H1 (cell line): ENCODE measurements at regions not wholly inside any gene's neighbourhood (a gene's known extent, or its start where the extent isn't known, plus 50 kb on each side); places are given as distances from the start of the nearest gene placed in this dataset.

Experiments
- CTCF ChIA-PET: fragments of 300-600 bp; sonication (Branson Sonifier 250); formaldehyde crosslinking; loops from one replicate; lab custom pipeline; 2021; ENCODE audit not compliant: partially characterized antibody; lab: Charles Lee
- POLR2A ChIA-PET: fragments of 300-600 bp; sonication (Branson Sonifier 250); formaldehyde crosslinking; loops from one replicate; lab custom pipeline; 2021; ENCODE audit warnings: inconsistent platforms; ENCODE audit not compliant: partially characterized antibody; lab: Charles Lee
- DNase-seq, 2 experiments: peaks; one replicate each; pipeline versions ENCODE4 v3.0.0 to v3.0.0-alpha.2; 2010 to 2022; ENCODE audit warnings: low spot score in 2 of 2, low read depth in 1 of 2, mixed read lengths in 1 of 2
- FAIRE-seq: peaks from 2 replicates; lab custom pipeline; 2011; peaks lifted over from hg19 to GRCh38; lab: Jason Lieb, UNC
- H2AFZ ChIP-seq: 2 replicates; pipeline ENCODE4 v1.8.1; 2012; ENCODE audit warnings: low read length, inconsistent platforms
- H2AK5ac ChIP-seq: 2 replicates; pipeline ENCODE4 v1.6.1; 2013; ENCODE audit warnings: low read depth, low read length
- H2BK120ac ChIP-seq: replicated peaks from 2 replicates; pipeline ENCODE3; 2013; ENCODE audit warnings: low read depth, low read length, inconsistent platforms
- H2BK12ac ChIP-seq: 2 replicates; pipeline ENCODE4 v1.6.1; 2013; ENCODE audit warnings: low read depth, low read length
- H2BK15ac ChIP-seq: 2 replicates; pipeline ENCODE4 v1.6.1; 2013; ENCODE audit warnings: low read length
- H2BK20ac ChIP-seq: 2 replicates; pipeline ENCODE4 v1.6.1; 2013; ENCODE audit warnings: low read length
- H2BK5ac ChIP-seq: 2 replicates; pipeline ENCODE4 v1.6.1; 2013; ENCODE audit warnings: low read depth, low read length
- H3K14ac ChIP-seq: 2 replicates; pipeline ENCODE4 v1.6.1; 2013; ENCODE audit warnings: inconsistent platforms; ENCODE audit not compliant: insufficient read length
- H3K18ac ChIP-seq: 2 replicates; pipeline ENCODE4 v1.6.1; 2013; ENCODE audit warnings: low read length; ENCODE audit errors: extremely low read depth
- H3K23ac ChIP-seq: 2 replicates; pipeline ENCODE4 v1.6.1; 2013; ENCODE audit warnings: inconsistent platforms; ENCODE audit not compliant: insufficient read length
- H3K23me2 ChIP-seq: 2 replicates; pipeline ENCODE4 v1.6.1; 2013; ENCODE audit warnings: low read depth, low read length
- H3K27ac ChIP-seq: 2 replicates; pipeline ENCODE4 v1.6.1; 2011; ENCODE audit warnings: low read depth, low read length, inconsistent platforms
- H3K27me3 ChIP-seq, 4 experiments: replicated peaks in 1 of 4; 1 replicate in 1 of 4; 2 replicates in 3 of 4; pipeline versions ENCODE4 v1.6.1 to v1.8.1; 2011 to 2013; ENCODE audit warnings: low read length in 3 of 4, mild to moderate bottlenecking in 3 of 4, inconsistent platforms in 2 of 4, mixed read lengths in 2 of 4, moderate library complexity in 1 of 4; ENCODE audit not compliant: control insufficient read depth in 3 of 4, insufficient read depth in 3 of 4; ENCODE audit errors: extremely low read depth in 1 of 4
- H3K36me3 ChIP-seq, 4 experiments: 2 replicates each; pipeline versions ENCODE4 v1.6.1 to v1.8.1; 2011 to 2013; ENCODE audit warnings: mild to moderate bottlenecking in 4 of 4, low read length in 3 of 4, moderate library complexity in 2 of 4, control low read depth in 1 of 4, inconsistent platforms in 1 of 4; ENCODE audit not compliant: insufficient read depth in 4 of 4, control insufficient read depth in 2 of 4
- H3K4ac ChIP-seq: replicated peaks from 2 replicates; pipeline ENCODE3; 2013; ENCODE audit warnings: low read length, low read depth, mixed read lengths, inconsistent platforms; ENCODE audit not compliant: insufficient read length
- H3K4me1 ChIP-seq, 4 experiments: replicated peaks in 1 of 4; 1 replicate in 1 of 4; 2 replicates in 3 of 4; pipeline versions ENCODE4 v1.6.1 to v1.8.1; 2011 to 2013; ENCODE audit warnings: low read length in 3 of 4, inconsistent platforms in 2 of 4, mixed read lengths in 1 of 4; ENCODE audit not compliant: insufficient read depth in 4 of 4, control insufficient read depth in 3 of 4
- H3K4me2 ChIP-seq, 2 experiments: 2 replicates each; pipeline versions ENCODE4 v1.6.1 to v1.8.1; 2011 to 2013; ENCODE audit warnings: low read depth in 2 of 2, low read length in 2 of 2, control low read depth in 1 of 2, inconsistent platforms in 1 of 2, mild to moderate bottlenecking in 1 of 2; ENCODE audit not compliant: insufficient read depth in 1 of 2
- H3K4me3 ChIP-seq, 4 experiments: fragments of 200-600, 300-600 bp in 1 of 4; sonication (generic), shearing (Covaris generic), sonication (Bioruptor Twin) in 1 of 4; 2 replicates each; pipeline versions ENCODE4 v1.5.1 to v1.8.1; 2011 to 2016; ENCODE audit warnings: low read length in 4 of 4, low read depth in 3 of 4, control low read depth in 2 of 4, inconsistent platforms in 2 of 4, mild to moderate bottlenecking in 2 of 4, mixed read lengths in 1 of 4, moderate library complexity in 1 of 4; ENCODE audit not compliant: insufficient read depth in 2 of 4; ENCODE audit errors: extremely low read depth in 1 of 4
- H3K56ac ChIP-seq: replicated peaks from 2 replicates; pipeline ENCODE3; 2013; ENCODE audit warnings: low read depth, mild to moderate bottlenecking, mixed read lengths, low read length, inconsistent platforms; ENCODE audit not compliant: insufficient read length
- H3K79me1 ChIP-seq: 2 replicates; pipeline ENCODE4 v1.6.1; 2013; ENCODE audit warnings: low read depth, low read length, control low read depth
- H3K79me2 ChIP-seq, 2 experiments: 2 replicates each; pipeline versions ENCODE4 v1.6.1 to v1.8.1; 2012 to 2013; ENCODE audit warnings: low read length in 2 of 2, mild to moderate bottlenecking in 2 of 2, inconsistent platforms in 1 of 2; ENCODE audit not compliant: insufficient read depth in 2 of 2, control insufficient read depth in 1 of 2
- H3K9ac ChIP-seq, 4 experiments: replicated peaks in 1 of 4; 1 replicate in 1 of 4; 2 replicates in 3 of 4; pipeline versions ENCODE4 v1.6.1 to v1.8.1; 2011 to 2013; ENCODE audit warnings: low read depth in 3 of 4, low read length in 3 of 4, control low read depth in 2 of 4, mild to moderate bottlenecking in 2 of 4, moderate library complexity in 2 of 4, inconsistent platforms in 1 of 4; ENCODE audit errors: extremely low read depth in 1 of 4
- H3K9me3 ChIP-seq, 2 experiments: 2 replicates each; pipeline versions ENCODE4 v1.6.1 to v1.8.1; 2012 to 2013; ENCODE audit warnings: mild to moderate bottlenecking in 2 of 2, moderate library complexity in 2 of 2, control low read depth in 1 of 2, inconsistent platforms in 1 of 2, low read depth in 1 of 2, low read length in 1 of 2, mixed read lengths in 1 of 2; ENCODE audit not compliant: insufficient read depth in 2 of 2
- H4K20me1 ChIP-seq, 2 experiments: replicated peaks in 1 of 2; 2 replicates each; pipeline versions ENCODE3 to v1.8.1; 2011 to 2013; ENCODE audit warnings: inconsistent platforms in 2 of 2, low read length in 2 of 2, mild to moderate bottlenecking in 1 of 2; ENCODE audit not compliant: insufficient read depth in 2 of 2, control insufficient read depth in 1 of 2
- H4K5ac ChIP-seq: 2 replicates; pipeline ENCODE4 v1.6.1; 2013; ENCODE audit warnings: low read length, low read depth, mixed read lengths, inconsistent platforms; ENCODE audit not compliant: insufficient read length
- H4K8ac ChIP-seq: 2 replicates; pipeline ENCODE4 v1.8.0; 2013; ENCODE audit warnings: mild to moderate bottlenecking, moderate library complexity, low read length, inconsistent platforms; ENCODE audit not compliant: insufficient read depth; ENCODE audit errors: extremely low read depth
- H4K91ac ChIP-seq: replicated peaks from 2 replicates; pipeline ENCODE3; 2013; ENCODE audit warnings: low read length, mixed read lengths, inconsistent platforms; ENCODE audit not compliant: insufficient read length
- BACH1 ChIP-seq: IDR thresholded peaks from 2 replicates; pipeline ENCODE4 v1.6.1; 2012; ENCODE audit warnings: low read length, improper control_type of control experiment
- BCL11A ChIP-seq, 2 experiments: IDR thresholded peaks; one replicate each; pipeline ENCODE4 v1.6.1; 2011; ENCODE audit warnings: low read depth in 2 of 2, low read length in 2 of 2, mild to moderate bottlenecking in 2 of 2
- CHD1 ChIP-seq: IDR thresholded peaks from 2 replicates; pipeline ENCODE4 v1.6.1; 2012; ENCODE audit warnings: low read depth, low read length, improper control_type of control experiment
- JUN ChIP-seq: IDR thresholded peaks from 2 replicates; pipeline ENCODE4 v1.6.1; 2011; ENCODE audit warnings: low read depth, mild to moderate bottlenecking, improper control_type of control experiment, low read length
- KDM4A ChIP-seq: IDR thresholded peaks from one replicate; pipeline ENCODE4 v1.7.1; 2012; ENCODE audit warnings: low read depth, mild to moderate bottlenecking, moderate library complexity, low read length, inconsistent platforms; ENCODE audit not compliant: severe bottlenecking
- POLR2A ChIP-seq, 2 experiments: IDR thresholded peaks; 1 replicate in 1 of 2; 2 replicates in 1 of 2; pipeline ENCODE4 v1.6.1; 2011; ENCODE audit warnings: low read depth in 2 of 2, low read length in 2 of 2, mild to moderate bottlenecking in 2 of 2; ENCODE audit errors: control extremely low read depth in 1 of 2
- POLR2AphosphoS5 ChIP-seq: IDR thresholded peaks from 2 replicates; pipeline ENCODE4 v1.6.1; 2011; ENCODE audit warnings: low read depth, low read length
- RAD21 ChIP-seq, 2 experiments: IDR thresholded peaks in 1 of 2; conservative IDR thresholded peaks in 1 of 2; 2 replicates each; pipeline ENCODE4 v1.6.1; 2011; ENCODE audit warnings: low read depth in 2 of 2, low read length in 2 of 2, improper control_type of control experiment in 1 of 2, inconsistent platforms in 1 of 2, mild to moderate bottlenecking in 1 of 2, moderate library complexity in 1 of 2
- RBBP5 ChIP-seq: IDR thresholded peaks from 2 replicates; pipeline ENCODE4 v1.7.1; 2012; ENCODE audit warnings: low read depth, mild to moderate bottlenecking, inconsistent platforms, low read length, moderate library complexity, borderline replicate concordance
- RFX5 ChIP-seq: IDR thresholded peaks from 2 replicates; pipeline ENCODE4 v1.6.1; 2011; ENCODE audit warnings: low read depth, low read length, improper control_type of control experiment, borderline replicate concordance
- SP2 ChIP-seq: IDR thresholded peaks from 2 replicates; pipeline ENCODE4 v1.6.1; 2012; ENCODE audit warnings: mild to moderate bottlenecking, low read length, inconsistent platforms
- TAF7 ChIP-seq: optimal IDR thresholded peaks from 2 replicates; pipeline ENCODE3; 2011; ENCODE audit warnings: low read depth, mild to moderate bottlenecking, inconsistent platforms, low read length, moderate library complexity, borderline replicate concordance
- TEAD4 ChIP-seq: IDR thresholded peaks from 2 replicates; pipeline ENCODE4 v1.6.1; 2012; ENCODE audit warnings: low read depth, low read length, inconsistent platforms, mixed read lengths
- ZNF274 ChIP-seq: IDR thresholded peaks from 2 replicates; pipeline ENCODE4 v1.7.0; 2012; ENCODE audit warnings: low read length, borderline replicate concordance; ENCODE audit errors: extremely low read depth
- WGBS, 2 experiments: shearing (Covaris generic) in 1 of 2; methylation state at CpG; one replicate each; pipeline versions ENCODE4 v1.1.6 to v1.1.7; 2013 to 2015; ENCODE audit warnings: low lambda C conversion rate in 2 of 2, mixed read lengths in 2 of 2, inconsistent platforms in 1 of 2, low coverage in 1 of 2, missing lambda C conversion rate in 1 of 2; ENCODE audit not compliant: insufficient replicate concordance in 2 of 2, insufficient coverage in 1 of 2, insufficient read length in 1 of 2; ENCODE audit errors: extremely low coverage in 1 of 2, missing lambda C conversion rate in 1 of 2; 5-methylcytosine and 5-hydroxymethylcytosine counted together
- TF ChIP-seq, protein P1 (sequence below): IDR thresholded peaks from 2 replicates; pipeline ENCODE4 v1.6.1; 2011; ENCODE audit warnings: low read depth, mild to moderate bottlenecking, low read length; ENCODE audit not compliant: insufficient read depth

DNA sequence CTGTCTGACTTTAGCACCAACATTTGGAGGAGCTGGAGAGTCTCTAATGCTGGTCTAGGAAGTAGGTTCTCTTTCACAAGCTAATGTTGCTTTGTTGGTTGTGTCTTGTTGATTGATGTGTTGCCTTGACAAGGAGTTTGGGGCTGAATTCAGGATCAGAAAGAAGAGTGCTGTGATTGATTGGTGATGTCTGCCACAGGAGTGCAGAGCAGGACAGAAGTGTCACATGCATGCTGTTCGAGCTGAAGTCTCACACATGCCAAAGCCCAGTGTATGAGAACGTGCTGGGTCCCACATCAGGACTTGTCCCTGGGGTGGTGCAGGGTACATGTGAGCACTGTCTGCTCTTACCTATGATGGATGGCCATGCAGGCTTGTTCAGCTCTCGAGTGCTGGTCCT, 694.4 kb downstream of the MATN1 start:
- Histone ChIP-seq H2AFZ (0 out of 2 replicates have a peak overlapping the region, but pooled peaks have one; percentile 4), H3K4me3 (no peak overlapping the region), H3K79me2 (no peaks in the 10 kb centered on the region), H2BK120ac (no peak overlapping the region), H3K9ac (no peak overlapping the region), H2BK12ac (no peak overlapping the region), H3K36me3 (no peaks in the 10 kb centered on the region), H3K23ac (no peak overlapping the region), H2BK5ac (no peak overlapping the region), H3K56ac (no peak overlapping the region), H3K27ac (no peak overlapping the region), H2BK20ac (no peak overlapping the region), H2AK5ac (no peak overlapping the region), H4K8ac (peak overlapping the region; percentile 22; the same call in 1 of the 2 replicates), H3K4me1 (no peaks in the 10 kb centered on the region; a peak in 1 of 7 replicates), H3K79me1 (no peaks in the 10 kb centered on the region), H3K18ac (no peak overlapping the region), H2BK15ac (0 out of 2 replicates have a peak overlapping the region, but pooled peaks have one; percentile 53), H4K5ac (no peak overlapping the region), H3K4ac (no peak overlapping the region), H3K27me3 (no peaks in the 10 kb centered on the region), H3K14ac (no peak overlapping the region), H4K91ac (no peak overlapping the region), H3K23me2 (no peaks in the 10 kb centered on the region), H4K20me1 (no peaks in the 10 kb centered on the region), H3K4me2 (no peak overlapping the region), H3K9me3 (peaks cover 5 to 7% of the 10 kb centered on the region in 2 experiments; a peak in 3 of 4 replicates)
- no peak for FAIRE-seq
- WGBS, 2 experiments: 88% methylated on average over 3 of the region's 3 CpGs; no CpG with 5 or more reads in 1 of the 2 experiments
- POLR2A ChIA-PET: no interaction called here
- CTCF ChIA-PET: interaction anchor here (0.7 to 1.2 kb wide), 3 partner anchors 129 to 331 kb away, joined by 3 read pairs; no protein-coding TSS in a partner anchor
- peak in 1 of 2 experiments; percentile 29 for DNase-seq
- no peak for TF ChIP-seq BCL11A (IDR thresholded peaks at IDR 0.05; ENCODE audit: low read depth in 2 of 2, low read length in 2 of 2)
- TF ChIP-seq, protein P1, sequence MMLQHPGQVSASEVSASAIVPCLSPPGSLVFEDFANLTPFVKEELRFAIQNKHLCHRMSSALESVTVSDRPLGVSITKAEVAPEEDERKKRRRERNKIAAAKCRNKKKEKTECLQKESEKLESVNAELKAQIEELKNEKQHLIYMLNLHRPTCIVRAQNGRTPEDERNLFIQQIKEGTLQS: no peak
- no peak for TF ChIP-seq RFX5
- TF ChIP-seq SP2: no peak
- no peak for TF ChIP-seq JUN
- no peak for TF ChIP-seq RAD21 (IDR thresholded peaks at IDR 0.05 in 1 of 2, conservative IDR thresholded peaks at IDR 0.05 in 1 of 2; ENCODE audit: low read depth in 2 of 2, low read length in 2 of 2)
- no peak for TF ChIP-seq BACH1
- TF ChIP-seq TAF7: no peak
- TF ChIP-seq TEAD4: no peak
- TF ChIP-seq RBBP5: no peak
- no peak for TF ChIP-seq POLR2AphosphoS5
- TF ChIP-seq POLR2A (IDR thresholded peaks at IDR 0.05; ENCODE audit: control extremely low read depth in 1 of 2, low read depth in 2 of 2, low read length in 2 of 2): no peak
- TF ChIP-seq KDM4A: no peak
- TF ChIP-seq ZNF274: no peak
- TF ChIP-seq CHD1: no peak
